SK-N-MC (cell line): ENCODE measurements at regions not wholly inside any gene's neighbourhood (a gene's known extent, or its start where the extent isn't known, plus 50 kb on each side); places are given as distances from the start of the nearest gene placed in this dataset.

ENCODE experiments used
- EZH2 ChIP-seq: fragments of 200-600 bp; sonication (generic); IDR thresholded peaks from one replicate; pipeline ENCODE4 v1.6.1; 2017; ENCODE audit warnings: antibody characterized with exemption
- FOXP2 ChIP-seq: optimal IDR thresholded peaks from 2 replicates; pipeline ENCODE3; 2011; ENCODE audit warnings: mild to moderate bottlenecking, moderate library complexity; ENCODE audit not compliant: insufficient read depth; ENCODE audit errors: extremely low read length, control extremely low read depth
- POLR2AphosphoS5 ChIP-seq: IDR thresholded peaks from 2 replicates; pipeline ENCODE4 v1.6.1; 2012; ENCODE audit warnings: mild to moderate bottlenecking, low read depth, low read length, borderline replicate concordance

DNA sequence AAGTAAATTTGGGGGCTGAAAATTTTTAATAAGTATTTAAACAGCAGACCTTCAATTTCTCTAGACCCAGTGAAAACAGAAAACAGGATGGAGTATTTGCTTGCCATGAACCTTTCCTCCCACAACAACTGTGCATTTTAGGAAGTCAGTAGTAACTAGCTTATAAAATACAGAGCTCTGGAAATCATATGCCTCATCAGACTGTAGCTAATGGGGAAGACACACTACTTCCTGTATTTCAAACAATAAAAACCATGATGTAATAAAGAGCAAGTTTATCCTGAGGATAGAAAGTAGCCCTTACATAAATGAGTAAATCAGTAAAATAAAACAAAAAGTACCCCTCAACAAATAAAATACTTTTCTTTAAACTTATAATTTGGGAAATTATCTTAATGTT, 280.1 kb upstream of the ZFP42 start:
- TF ChIP-seq EZH2 (no peak), FOXP2 (no peak), POLR2AphosphoS5 (no peak)
